ENCODE measurements at regions not wholly inside any gene's neighbourhood (a gene's known extent, or its start where the extent isn't known, plus 50 kb on each side); places are given as distances from the start of the nearest gene placed in this dataset.

DNA sequence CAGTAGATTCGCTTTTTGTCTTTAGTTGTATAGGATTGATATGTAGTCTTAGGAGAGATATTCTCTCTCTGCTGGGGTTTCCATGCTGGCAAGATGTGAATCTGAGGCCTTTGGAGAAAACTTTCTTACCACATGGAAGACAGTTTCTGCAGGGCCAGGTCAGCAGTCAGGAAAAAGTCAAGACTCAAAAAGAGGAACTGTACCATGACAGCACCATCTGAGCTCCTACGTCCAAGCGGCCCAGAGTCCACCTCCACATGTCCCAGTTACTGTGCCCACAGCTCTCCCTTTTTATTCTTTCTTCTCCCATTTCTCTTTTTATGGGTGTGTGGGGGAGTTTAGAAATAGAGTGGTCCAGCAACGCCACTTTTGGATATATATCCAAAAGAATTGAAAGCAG lies 172.0 kb downstream of the MTHFS start:
- TF ChIP-seq CTCF (IDR thresholded peaks at IDR 0.05; ENCODE audit: low read depth, low read length, missing input control) (no peak), ZBTB33 (IDR thresholded peaks at IDR 0.05) (no peak), RXRA (IDR thresholded peaks at IDR 0.05) (no peak), EGR1 (IDR thresholded peaks at IDR 0.05; ENCODE audit: low read depth in 2 of 2) (no peak), TAF1 (conservative IDR thresholded peaks at IDR 0.05) (no peak), REST (IDR thresholded peaks at IDR 0.05) (no peak), YY1 (IDR thresholded peaks at IDR 0.05) (no peak), SP1 (IDR thresholded peaks at IDR 0.05) (no peak), GABPA (IDR thresholded peaks at IDR 0.05 in 1 of 2, conservative IDR thresholded peaks at IDR 0.05 in 1 of 2) (no peak), RAD21 (IDR thresholded peaks at IDR 0.05) (no peak), HNF4G (IDR thresholded peaks at IDR 0.05) (no peak)
- TF ChIP-seq, protein P1, sequence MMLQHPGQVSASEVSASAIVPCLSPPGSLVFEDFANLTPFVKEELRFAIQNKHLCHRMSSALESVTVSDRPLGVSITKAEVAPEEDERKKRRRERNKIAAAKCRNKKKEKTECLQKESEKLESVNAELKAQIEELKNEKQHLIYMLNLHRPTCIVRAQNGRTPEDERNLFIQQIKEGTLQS (IDR thresholded peaks at IDR 0.05): no peak
- TF ChIP-seq, protein P2, sequence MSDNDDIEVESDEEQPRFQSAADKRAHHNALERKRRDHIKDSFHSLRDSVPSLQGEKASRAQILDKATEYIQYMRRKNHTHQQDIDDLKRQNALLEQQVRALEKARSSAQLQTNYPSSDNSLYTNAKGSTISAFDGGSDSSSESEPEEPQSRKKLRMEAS (IDR thresholded peaks at IDR 0.05): no peak

Measured in liver (tissue), 3 donors.